DND-41 (cell line): ENCODE measurements at regions not wholly inside any gene's neighbourhood (a gene's known extent, or its start where the extent isn't known, plus 50 kb on each side); places are given as distances from the start of the nearest gene placed in this dataset.

ENCODE experiments used
- ATAC-seq: fragments of 200-7000 bp; cut with Tn5 transposase; 3 replicates; pipeline ENCODE4 v1.9.1; 2021; ENCODE audit warnings: low read depth; ENCODE audit not compliant: insufficient read depth
- DNase-seq: peaks from one replicate; pipeline ENCODE4 v3.0.0-alpha.2; 2020
- H2AFZ ChIP-seq: 2 replicates; pipeline ENCODE4 v1.6.0; 2012; ENCODE audit warnings: low read depth, low read length
- H3K27ac ChIP-seq: 2 replicates; pipeline ENCODE4 v1.5.1; 2012; ENCODE audit warnings: low read length, inconsistent platforms
- H3K27me3 ChIP-seq: fragments of 200-600 bp; sonication (generic); 2 replicates; pipeline ENCODE4 v1.6.0; 2012; ENCODE audit warnings: low read length, mild to moderate bottlenecking, inconsistent platforms; ENCODE audit not compliant: insufficient read depth, poor library complexity
- H3K36me3 ChIP-seq: 2 replicates; pipeline ENCODE4 v1.5.1; 2012; ENCODE audit warnings: low read length, inconsistent platforms; ENCODE audit not compliant: insufficient read depth
- H3K4me1 ChIP-seq: 2 replicates; pipeline ENCODE4 v1.5.1; 2012; ENCODE audit warnings: mild to moderate bottlenecking, low read length; ENCODE audit not compliant: insufficient read depth
- H3K4me2 ChIP-seq: 2 replicates; pipeline ENCODE4 v1.6.0; 2012; ENCODE audit warnings: mild to moderate bottlenecking, moderate library complexity, low read length, inconsistent platforms; ENCODE audit not compliant: insufficient read depth
- H3K4me3 ChIP-seq, 2 experiments: fragments of 200-600 bp in 1 of 2; shearing (Covaris generic) in 1 of 2; 2 replicates each; pipeline ENCODE4 v1.5.1; 2012 to 2016; ENCODE audit warnings: inconsistent platforms in 2 of 2, low read length in 2 of 2, mild to moderate bottlenecking in 2 of 2, low read depth in 1 of 2, moderate library complexity in 1 of 2
- H3K79me2 ChIP-seq: 2 replicates; pipeline ENCODE4 v1.6.0; 2012; ENCODE audit warnings: low read length, inconsistent platforms; ENCODE audit not compliant: insufficient read depth
- H3K9ac ChIP-seq: 2 replicates; pipeline ENCODE4 v1.6.0; 2012; ENCODE audit warnings: low read depth, mild to moderate bottlenecking, inconsistent platforms, low read length, moderate library complexity
- H3K9me3 ChIP-seq: 2 replicates; pipeline ENCODE4 v1.5.1; 2012; ENCODE audit warnings: low read length, moderate library complexity, mild to moderate bottlenecking, inconsistent platforms; ENCODE audit not compliant: insufficient read depth, severe bottlenecking
- H4K20me1 ChIP-seq: 2 replicates; pipeline ENCODE4 v1.6.0; 2012; ENCODE audit warnings: low read length; ENCODE audit not compliant: insufficient read depth
- CTCF ChIP-seq: IDR thresholded peaks from 2 replicates; pipeline ENCODE4 v1.5.1; 2012; ENCODE audit warnings: borderline replicate concordance, low read length, moderate library complexity, mild to moderate bottlenecking; ENCODE audit not compliant: poor library complexity, severe bottlenecking; ENCODE audit errors: extremely low read depth
- EZH2 ChIP-seq: IDR thresholded peaks from 3 replicates; pipeline ENCODE4 v1.6.1; 2012; ENCODE audit warnings: borderline replicate concordance, low read depth, mild to moderate bottlenecking, moderate library complexity, low read length, inconsistent platforms; ENCODE audit not compliant: severe bottlenecking

GRCh38 chr6:9614778-9615177 lies 800.1 kb downstream of the TFAP2A start:
- no peak overlapping the region for H2AFZ ChIP-seq
- no peak overlapping the region for H3K4me3 ChIP-seq
- H3K4me2 ChIP-seq: no peak overlapping the region
- H3K36me3 ChIP-seq: no peaks in the 10 kb centered on the region
- H3K9ac ChIP-seq: no peak overlapping the region
- H4K20me1 ChIP-seq: no peaks in the 10 kb centered on the region
- DNase-seq (no peak), ATAC-seq (no peak)
- H3K27me3 ChIP-seq: no peaks in the 10 kb centered on the region
- TF ChIP-seq EZH2: no peak
- no peak for TF ChIP-seq CTCF
- no peaks in the 10 kb centered on the region for H3K79me2 ChIP-seq
- no peaks in the 10 kb centered on the region for H3K4me1 ChIP-seq
- no peak overlapping the region for H3K27ac ChIP-seq
- H3K9me3 ChIP-seq: no peaks in the 10 kb centered on the region

GRCh38 chr6:9612489-9612888 lies 802.4 kb downstream of the TFAP2A start:
- Histone ChIP-seq H3K9me3 (no peaks in the 10 kb centered on the region), H3K4me3 (no peak overlapping the region), H2AFZ (no peak overlapping the region), H3K27ac (no peak overlapping the region), H3K79me2 (no peaks in the 10 kb centered on the region), H3K36me3 (no peaks in the 10 kb centered on the region), H4K20me1 (no peaks in the 10 kb centered on the region), H3K4me2 (no peak overlapping the region), H3K9ac (no peak overlapping the region), H3K4me1 (no peaks in the 10 kb centered on the region), H3K27me3 (no peaks in the 10 kb centered on the region)
- no peak for TF ChIP-seq CTCF
- TF ChIP-seq EZH2: no peak
- ATAC-seq: no peak
- no peak for DNase-seq

- H2AFZ ChIP-seq: no peak overlapping the region
- H3K4me1 ChIP-seq: no peaks in the 10 kb centered on the region
- no peak for DNase-seq
- TF ChIP-seq CTCF (no peak), EZH2 (no peak)
- no peaks in the 10 kb centered on the region for H3K36me3 ChIP-seq
- H3K79me2 ChIP-seq: no peaks in the 10 kb centered on the region
- no peaks in the 10 kb centered on the region for H4K20me1 ChIP-seq
- ATAC-seq: no peak
- no peak overlapping the region for H3K27ac ChIP-seq
- no peak overlapping the region for H3K4me2 ChIP-seq
- no peaks in the 10 kb centered on the region for H3K27me3 ChIP-seq
- H3K9me3 ChIP-seq: no peaks in the 10 kb centered on the region
- no peak overlapping the region for H3K4me3 ChIP-seq
- no peak overlapping the region for H3K9ac ChIP-seq
Measured at GRCh38 chr6:9610620-9611415, 804.1 kb downstream of the TFAP2A start.
